H1 (cell line): ENCODE measurements at regions not wholly inside any gene's neighbourhood (a gene's known extent, or its start where the extent isn't known, plus 50 kb on each side); places are given as distances from the start of the nearest gene placed in this dataset.

Source experiments
- CTCF ChIA-PET: fragments of 300-600 bp; sonication (Branson Sonifier 250); formaldehyde crosslinking; loops from one replicate; lab custom pipeline; 2021; ENCODE audit not compliant: partially characterized antibody; lab: Charles Lee
- POLR2A ChIA-PET: fragments of 300-600 bp; sonication (Branson Sonifier 250); formaldehyde crosslinking; loops from one replicate; lab custom pipeline; 2021; ENCODE audit warnings: inconsistent platforms; ENCODE audit not compliant: partially characterized antibody; lab: Charles Lee
- DNase-seq, 2 experiments: peaks; one replicate each; pipeline versions ENCODE4 v3.0.0 to v3.0.0-alpha.2; 2010 to 2022; ENCODE audit warnings: low spot score in 2 of 2, low read depth in 1 of 2, mixed read lengths in 1 of 2
- FAIRE-seq: peaks from 2 replicates; lab custom pipeline; 2011; peaks lifted over from hg19 to GRCh38; lab: Jason Lieb, UNC
- H2AFZ ChIP-seq: 2 replicates; pipeline ENCODE4 v1.8.1; 2012; ENCODE audit warnings: low read length, inconsistent platforms
- H2AK5ac ChIP-seq: 2 replicates; pipeline ENCODE4 v1.6.1; 2013; ENCODE audit warnings: low read depth, low read length
- H2BK120ac ChIP-seq: replicated peaks from 2 replicates; pipeline ENCODE3; 2013; ENCODE audit warnings: low read depth, low read length, inconsistent platforms
- H2BK12ac ChIP-seq: 2 replicates; pipeline ENCODE4 v1.6.1; 2013; ENCODE audit warnings: low read depth, low read length
- H2BK15ac ChIP-seq: 2 replicates; pipeline ENCODE4 v1.6.1; 2013; ENCODE audit warnings: low read length
- H2BK20ac ChIP-seq: 2 replicates; pipeline ENCODE4 v1.6.1; 2013; ENCODE audit warnings: low read length
- H2BK5ac ChIP-seq: 2 replicates; pipeline ENCODE4 v1.6.1; 2013; ENCODE audit warnings: low read depth, low read length
- H3K14ac ChIP-seq: 2 replicates; pipeline ENCODE4 v1.6.1; 2013; ENCODE audit warnings: inconsistent platforms; ENCODE audit not compliant: insufficient read length
- H3K18ac ChIP-seq: 2 replicates; pipeline ENCODE4 v1.6.1; 2013; ENCODE audit warnings: low read length; ENCODE audit errors: extremely low read depth
- H3K23ac ChIP-seq: 2 replicates; pipeline ENCODE4 v1.6.1; 2013; ENCODE audit warnings: inconsistent platforms; ENCODE audit not compliant: insufficient read length
- H3K23me2 ChIP-seq: 2 replicates; pipeline ENCODE4 v1.6.1; 2013; ENCODE audit warnings: low read depth, low read length
- H3K27ac ChIP-seq: 2 replicates; pipeline ENCODE4 v1.6.1; 2011; ENCODE audit warnings: low read depth, low read length, inconsistent platforms
- H3K27me3 ChIP-seq, 4 experiments: replicated peaks in 1 of 4; 1 replicate in 1 of 4; 2 replicates in 3 of 4; pipeline versions ENCODE4 v1.6.1 to v1.8.1; 2011 to 2013; ENCODE audit warnings: low read length in 3 of 4, mild to moderate bottlenecking in 3 of 4, inconsistent platforms in 2 of 4, mixed read lengths in 2 of 4, moderate library complexity in 1 of 4; ENCODE audit not compliant: control insufficient read depth in 3 of 4, insufficient read depth in 3 of 4; ENCODE audit errors: extremely low read depth in 1 of 4
- H3K36me3 ChIP-seq, 4 experiments: 2 replicates each; pipeline versions ENCODE4 v1.6.1 to v1.8.1; 2011 to 2013; ENCODE audit warnings: mild to moderate bottlenecking in 4 of 4, low read length in 3 of 4, moderate library complexity in 2 of 4, control low read depth in 1 of 4, inconsistent platforms in 1 of 4; ENCODE audit not compliant: insufficient read depth in 4 of 4, control insufficient read depth in 2 of 4
- H3K4ac ChIP-seq: replicated peaks from 2 replicates; pipeline ENCODE3; 2013; ENCODE audit warnings: low read length, low read depth, mixed read lengths, inconsistent platforms; ENCODE audit not compliant: insufficient read length
- H3K4me1 ChIP-seq, 4 experiments: replicated peaks in 1 of 4; 1 replicate in 1 of 4; 2 replicates in 3 of 4; pipeline versions ENCODE4 v1.6.1 to v1.8.1; 2011 to 2013; ENCODE audit warnings: low read length in 3 of 4, inconsistent platforms in 2 of 4, mixed read lengths in 1 of 4; ENCODE audit not compliant: insufficient read depth in 4 of 4, control insufficient read depth in 3 of 4
- H3K4me2 ChIP-seq, 2 experiments: 2 replicates each; pipeline versions ENCODE4 v1.6.1 to v1.8.1; 2011 to 2013; ENCODE audit warnings: low read depth in 2 of 2, low read length in 2 of 2, control low read depth in 1 of 2, inconsistent platforms in 1 of 2, mild to moderate bottlenecking in 1 of 2; ENCODE audit not compliant: insufficient read depth in 1 of 2
- H3K4me3 ChIP-seq, 4 experiments: fragments of 200-600, 300-600 bp in 1 of 4; sonication (generic), shearing (Covaris generic), sonication (Bioruptor Twin) in 1 of 4; 2 replicates each; pipeline versions ENCODE4 v1.5.1 to v1.8.1; 2011 to 2016; ENCODE audit warnings: low read length in 4 of 4, low read depth in 3 of 4, control low read depth in 2 of 4, inconsistent platforms in 2 of 4, mild to moderate bottlenecking in 2 of 4, mixed read lengths in 1 of 4, moderate library complexity in 1 of 4; ENCODE audit not compliant: insufficient read depth in 2 of 4; ENCODE audit errors: extremely low read depth in 1 of 4
- H3K56ac ChIP-seq: replicated peaks from 2 replicates; pipeline ENCODE3; 2013; ENCODE audit warnings: low read depth, mild to moderate bottlenecking, mixed read lengths, low read length, inconsistent platforms; ENCODE audit not compliant: insufficient read length
- H3K79me1 ChIP-seq: 2 replicates; pipeline ENCODE4 v1.6.1; 2013; ENCODE audit warnings: low read depth, low read length, control low read depth
- H3K79me2 ChIP-seq, 2 experiments: 2 replicates each; pipeline versions ENCODE4 v1.6.1 to v1.8.1; 2012 to 2013; ENCODE audit warnings: low read length in 2 of 2, mild to moderate bottlenecking in 2 of 2, inconsistent platforms in 1 of 2; ENCODE audit not compliant: insufficient read depth in 2 of 2, control insufficient read depth in 1 of 2
- H3K9ac ChIP-seq, 4 experiments: replicated peaks in 1 of 4; 1 replicate in 1 of 4; 2 replicates in 3 of 4; pipeline versions ENCODE4 v1.6.1 to v1.8.1; 2011 to 2013; ENCODE audit warnings: low read depth in 3 of 4, low read length in 3 of 4, control low read depth in 2 of 4, mild to moderate bottlenecking in 2 of 4, moderate library complexity in 2 of 4, inconsistent platforms in 1 of 4; ENCODE audit errors: extremely low read depth in 1 of 4
- H3K9me3 ChIP-seq, 2 experiments: 2 replicates each; pipeline versions ENCODE4 v1.6.1 to v1.8.1; 2012 to 2013; ENCODE audit warnings: mild to moderate bottlenecking in 2 of 2, moderate library complexity in 2 of 2, control low read depth in 1 of 2, inconsistent platforms in 1 of 2, low read depth in 1 of 2, low read length in 1 of 2, mixed read lengths in 1 of 2; ENCODE audit not compliant: insufficient read depth in 2 of 2
- H4K20me1 ChIP-seq, 2 experiments: replicated peaks in 1 of 2; 2 replicates each; pipeline versions ENCODE3 to v1.8.1; 2011 to 2013; ENCODE audit warnings: inconsistent platforms in 2 of 2, low read length in 2 of 2, mild to moderate bottlenecking in 1 of 2; ENCODE audit not compliant: insufficient read depth in 2 of 2, control insufficient read depth in 1 of 2
- H4K5ac ChIP-seq: 2 replicates; pipeline ENCODE4 v1.6.1; 2013; ENCODE audit warnings: low read length, low read depth, mixed read lengths, inconsistent platforms; ENCODE audit not compliant: insufficient read length
- H4K8ac ChIP-seq: 2 replicates; pipeline ENCODE4 v1.8.0; 2013; ENCODE audit warnings: mild to moderate bottlenecking, moderate library complexity, low read length, inconsistent platforms; ENCODE audit not compliant: insufficient read depth; ENCODE audit errors: extremely low read depth
- H4K91ac ChIP-seq: replicated peaks from 2 replicates; pipeline ENCODE3; 2013; ENCODE audit warnings: low read length, mixed read lengths, inconsistent platforms; ENCODE audit not compliant: insufficient read length
- TEAD4 ChIP-seq: IDR thresholded peaks from 2 replicates; pipeline ENCODE4 v1.6.1; 2012; ENCODE audit warnings: low read depth, low read length, inconsistent platforms, mixed read lengths
- WGBS, 2 experiments: shearing (Covaris generic) in 1 of 2; methylation state at CpG; one replicate each; pipeline versions ENCODE4 v1.1.6 to v1.1.7; 2013 to 2015; ENCODE audit warnings: low lambda C conversion rate in 2 of 2, mixed read lengths in 2 of 2, inconsistent platforms in 1 of 2, low coverage in 1 of 2, missing lambda C conversion rate in 1 of 2; ENCODE audit not compliant: insufficient replicate concordance in 2 of 2, insufficient coverage in 1 of 2, insufficient read length in 1 of 2; ENCODE audit errors: extremely low coverage in 1 of 2, missing lambda C conversion rate in 1 of 2; 5-methylcytosine and 5-hydroxymethylcytosine counted together

GRCh38 chr10:64158551-64158950, 637.4 kb downstream of the REEP3 start:
- H3K23me2 ChIP-seq, result no peaks in the 10 kb centered on the region
- H2AFZ ChIP-seq, result no peak overlapping the region
- no peak overlapping the region for H2BK20ac ChIP-seq
- H4K8ac ChIP-seq, result no peak overlapping the region
- CTCF ChIA-PET, result no interaction called here
- WGBS, 2 experiments, result 93% methylated on average over 2 of the region's 2 CpGs; no CpG with 5 or more reads in 1 of the 2 experiments
- H4K20me1 ChIP-seq, result no peaks in the 10 kb centered on the region
- no peak overlapping the region for H3K4me2 ChIP-seq
- no peaks in the 10 kb centered on the region for H3K27me3 ChIP-seq
- H2BK5ac ChIP-seq, result no peak overlapping the region
- no peaks in the 10 kb centered on the region for H3K79me2 ChIP-seq
- H3K14ac ChIP-seq, result no peak overlapping the region
- no peak overlapping the region for H3K9ac ChIP-seq
- H4K5ac ChIP-seq, result no peak overlapping the region
- H3K27ac ChIP-seq, result no peak overlapping the region
- H3K18ac ChIP-seq, result no peak overlapping the region
- DNase-seq (no peak), FAIRE-seq (no peak)
- H3K4ac ChIP-seq, result no peak overlapping the region
- no peak overlapping the region for H4K91ac ChIP-seq
- no peaks in the 10 kb centered on the region for H3K79me1 ChIP-seq
- H3K56ac ChIP-seq, result no peak overlapping the region
- H2BK120ac ChIP-seq, result no peak overlapping the region
- no peak overlapping the region for H2BK15ac ChIP-seq
- H3K23ac ChIP-seq, result no peak overlapping the region
- no peak overlapping the region for H2BK12ac ChIP-seq
- no peaks in the 10 kb centered on the region for H3K4me1 ChIP-seq
- no peaks in the 10 kb centered on the region for H3K9me3 ChIP-seq
- no peak for TF ChIP-seq TEAD4
- POLR2A ChIA-PET, result no interaction called here
- no peak overlapping the region for H2AK5ac ChIP-seq
- no peak overlapping the region for H3K4me3 ChIP-seq
- H3K36me3 ChIP-seq, result no peaks in the 10 kb centered on the region
